Cardiac septum (tissue), 1 donor: ENCODE measurements at regions not wholly inside any gene's neighbourhood (a gene's known extent, or its start where the extent isn't known, plus 50 kb on each side); places are given as distances from the start of the nearest gene placed in this dataset.

Experiments
- DNase-seq: peaks from one replicate; pipeline ENCODE4 v3.0.0-alpha.2; 2020; ENCODE audit warnings: low spot score
- intact Hi-C: fragments of 100-400 bp; cut with DNase I; formaldehyde crosslinking; loops from one replicate; pipeline ENCODE4 v1.14.0; 2022
- donor health status: DM: no; HTN: no; CAD: no.

GRCh38 chr11:80593648-80594374 lies 1153.0 kb upstream of the TENM4 start:
- intact Hi-C loops, result no loop called here
- no peak for DNase-seq

GRCh38 chr11:80592546-80592945 lies 1151.7 kb upstream of the TENM4 start:
- intact Hi-C loops, result no loop called here

GRCh38 chr11:80587906-80588305 lies 1147.1 kb upstream of the TENM4 start:
- intact Hi-C loops, result no loop called here
- no peak for DNase-seq

More at GRCh38 chr11:80592546-80592945, 1151.7 kb upstream of the TENM4 start:
- DNase-seq, result no peak

GRCh38 chr11:80586464-80586863 lies 1145.6 kb upstream of the TENM4 start:
- DNase-seq, result no peak
- intact Hi-C loops, result no loop called here

GRCh38 chr11:80584661-80585060 lies 1143.8 kb upstream of the TENM4 start:
- intact Hi-C loops, result no loop called here
- no peak for DNase-seq

GRCh38 chr11:80569832-80570231 lies 1129.0 kb upstream of the TENM4 start:
- intact Hi-C loops, result no loop called here
- no peak for DNase-seq

GRCh38 chr11:80565231-80565630 lies 1124.4 kb upstream of the TENM4 start:
- intact Hi-C loops, result no loop called here
- DNase-seq, result no peak

- intact Hi-C loops, result no loop called here
- DNase-seq, result no peak
Observed at GRCh38 chr11:80562523-80563125, 1121.8 kb upstream of the TENM4 start.

- DNase-seq, result no peak
- intact Hi-C loops, result no loop called here
Observed at GRCh38 chr11:80559942-80560341, 1119.1 kb upstream of the TENM4 start.

GRCh38 chr11:80553565-80553964 lies 1112.7 kb upstream of the TENM4 start:
- intact Hi-C loops, result no loop called here
- DNase-seq, result no peak

- no peak for DNase-seq
- intact Hi-C loops, result no loop called here
Observed at GRCh38 chr11:80542704-80543103, 1101.9 kb upstream of the TENM4 start.

GRCh38 chr11:80538040-80538439 lies 1097.2 kb upstream of the TENM4 start:
- intact Hi-C loops, result no loop called here

GRCh38 chr11:80533463-80533862 lies 1092.6 kb upstream of the TENM4 start:
- intact Hi-C loops, result no loop called here
- no peak for DNase-seq

More at GRCh38 chr11:80538040-80538439, 1097.2 kb upstream of the TENM4 start:
- no peak for DNase-seq

- intact Hi-C loops, result no loop called here
Observed at GRCh38 chr11:80532633-80533232, 1091.9 kb upstream of the TENM4 start.

GRCh38 chr11:80529726-80530125 lies 1088.9 kb upstream of the TENM4 start:
- no peak for DNase-seq
- intact Hi-C loops, result no loop called here

More at GRCh38 chr11:80532633-80533232, 1091.9 kb upstream of the TENM4 start:
- no peak for DNase-seq

GRCh38 chr11:80525663-80526405 lies 1085.0 kb upstream of the TENM4 start:
- intact Hi-C loops, result no loop called here
- DNase-seq, result no peak

GRCh38 chr11:80524349-80524748 lies 1083.5 kb upstream of the TENM4 start:
- DNase-seq, result no peak
- intact Hi-C loops, result no loop called here

GRCh38 chr11:80523057-80523456 lies 1082.2 kb upstream of the TENM4 start:
- no peak for DNase-seq
- intact Hi-C loops, result no loop called here

- DNase-seq, result no peak
- intact Hi-C loops, result no loop called here
Observed at GRCh38 chr11:80521592-80521991, 1080.8 kb upstream of the TENM4 start.

- no peak for DNase-seq
- intact Hi-C loops, result no loop called here
Observed at GRCh38 chr11:80520507-80520887, 1079.7 kb upstream of the TENM4 start.
